Choroid plexus epithelial cell (primary cell): ENCODE measurements at regions not wholly inside any gene's neighbourhood (a gene's known extent, or its start where the extent isn't known, plus 50 kb on each side); places are given as distances from the start of the nearest gene placed in this dataset.
"Not testable (repeated sequence)": the region's sequence is repeated elsewhere in the genome, so short reads cannot be mapped to it uniquely, and the experiment has no call there.

Experiments used
- DNase-seq: peaks from one replicate; pipeline ENCODE4 v3.0.0-alpha.2; 2010; ENCODE audit warnings: low read depth
- H3K4me3 ChIP-seq: 2 replicates; pipeline ENCODE4 v1.5.1; 2011; ENCODE audit warnings: low read depth, mild to moderate bottlenecking, control low read depth, low read length, moderate library complexity
- TF ChIP-seq, protein P1 (sequence below): conservative IDR thresholded peaks from 2 replicates; pipeline ENCODE4 v1.5.1; 2011; ENCODE audit warnings: low read depth, mild to moderate bottlenecking, control low read depth, inconsistent platforms, low read length, moderate library complexity

DNA sequence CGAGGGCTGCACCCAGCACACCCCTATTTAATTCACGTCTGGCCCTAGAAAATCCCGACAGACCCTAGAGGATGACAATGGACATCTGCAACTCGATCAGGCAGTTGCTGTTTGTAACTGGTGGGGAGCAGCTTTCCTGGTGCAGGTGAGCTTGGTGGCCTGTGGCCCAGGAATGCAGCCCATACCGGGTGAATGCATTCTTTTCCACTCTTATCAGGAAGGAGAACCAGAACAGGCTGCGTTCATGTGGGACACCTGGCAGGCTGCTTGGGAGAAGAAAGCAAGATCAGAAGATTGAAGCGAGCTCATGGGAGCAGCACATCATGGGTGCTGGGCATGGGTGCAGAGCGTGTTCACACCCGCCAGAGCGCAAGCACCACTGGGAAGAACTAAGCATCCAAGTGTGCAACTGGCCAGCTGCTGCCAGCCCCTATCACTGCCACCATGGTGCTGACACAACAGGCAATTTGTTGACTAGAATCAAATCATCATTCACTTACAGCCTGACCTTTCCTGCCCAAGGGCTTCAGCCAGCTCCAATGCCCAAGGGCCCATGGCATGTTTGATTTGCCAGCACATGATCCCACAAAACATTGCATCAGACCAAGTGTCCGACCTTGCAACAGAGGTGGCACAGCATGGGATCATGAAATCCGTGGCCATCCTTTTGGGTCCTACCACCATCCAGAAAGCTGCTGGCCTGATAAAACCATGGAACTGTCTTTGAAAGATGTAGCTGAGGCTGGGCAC is 241.7 kb upstream of the ID2 start:
- H3K4me3 ChIP-seq = no peak overlapping the region
- DNase-seq = no peak

DNA sequence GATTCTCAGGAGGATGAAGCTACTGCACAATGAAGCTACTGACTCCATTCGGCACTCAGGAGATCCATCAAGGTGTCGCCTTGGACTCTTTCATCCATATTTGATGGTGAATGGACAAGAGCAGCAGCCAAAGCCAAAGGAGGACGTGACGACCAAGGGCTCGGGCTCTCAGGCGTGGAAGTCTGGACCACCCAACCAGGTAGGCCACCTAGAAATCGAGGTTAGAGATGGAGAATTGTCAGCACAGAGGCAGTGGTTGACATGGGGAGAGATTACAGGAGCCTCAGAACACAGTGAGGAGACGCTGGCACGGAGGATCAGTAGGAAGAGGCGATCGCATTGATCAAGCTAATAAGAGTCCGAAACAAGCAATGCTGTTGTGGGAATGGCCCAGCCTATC is 240.5 kb upstream of the ID2 start:
- H3K4me3 ChIP-seq = no peak overlapping the region
- no peak for DNase-seq
- TF ChIP-seq, protein P1, sequence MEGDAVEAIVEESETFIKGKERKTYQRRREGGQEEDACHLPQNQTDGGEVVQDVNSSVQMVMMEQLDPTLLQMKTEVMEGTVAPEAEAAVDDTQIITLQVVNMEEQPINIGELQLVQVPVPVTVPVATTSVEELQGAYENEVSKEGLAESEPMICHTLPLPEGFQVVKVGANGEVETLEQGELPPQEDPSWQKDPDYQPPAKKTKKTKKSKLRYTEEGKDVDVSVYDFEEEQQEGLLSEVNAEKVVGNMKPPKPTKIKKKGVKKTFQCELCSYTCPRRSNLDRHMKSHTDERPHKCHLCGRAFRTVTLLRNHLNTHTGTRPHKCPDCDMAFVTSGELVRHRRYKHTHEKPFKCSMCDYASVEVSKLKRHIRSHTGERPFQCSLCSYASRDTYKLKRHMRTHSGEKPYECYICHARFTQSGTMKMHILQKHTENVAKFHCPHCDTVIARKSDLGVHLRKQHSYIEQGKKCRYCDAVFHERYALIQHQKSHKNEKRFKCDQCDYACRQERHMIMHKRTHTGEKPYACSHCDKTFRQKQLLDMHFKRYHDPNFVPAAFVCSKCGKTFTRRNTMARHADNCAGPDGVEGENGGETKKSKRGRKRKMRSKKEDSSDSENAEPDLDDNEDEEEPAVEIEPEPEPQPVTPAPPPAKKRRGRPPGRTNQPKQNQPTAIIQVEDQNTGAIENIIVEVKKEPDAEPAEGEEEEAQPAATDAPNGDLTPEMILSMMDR = no peak

More for the DNA sequence above, 241.7 kb upstream of the ID2 start:
- TF ChIP-seq, protein P1 = no peak

DNA sequence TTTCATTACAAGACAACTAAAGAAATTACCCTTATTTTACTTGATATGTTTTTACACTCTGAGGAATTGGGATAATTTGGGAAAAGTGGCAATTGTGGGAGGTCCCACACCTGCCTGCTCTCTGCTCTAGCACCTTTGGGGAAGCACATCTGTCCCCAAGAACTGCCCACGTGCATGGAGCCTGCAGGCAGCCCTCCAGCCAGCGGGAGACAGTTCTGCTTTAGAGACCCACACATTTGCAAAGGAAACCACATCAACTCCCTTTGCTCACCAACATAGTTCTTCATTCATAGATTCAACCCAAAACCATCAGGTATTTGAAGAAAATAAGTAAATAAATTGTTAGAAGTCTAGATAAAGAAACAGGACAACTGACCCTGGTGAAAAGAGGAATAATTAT is 239.9 kb upstream of the ID2 start:
- H3K4me3 ChIP-seq = no peak overlapping the region

DNA sequence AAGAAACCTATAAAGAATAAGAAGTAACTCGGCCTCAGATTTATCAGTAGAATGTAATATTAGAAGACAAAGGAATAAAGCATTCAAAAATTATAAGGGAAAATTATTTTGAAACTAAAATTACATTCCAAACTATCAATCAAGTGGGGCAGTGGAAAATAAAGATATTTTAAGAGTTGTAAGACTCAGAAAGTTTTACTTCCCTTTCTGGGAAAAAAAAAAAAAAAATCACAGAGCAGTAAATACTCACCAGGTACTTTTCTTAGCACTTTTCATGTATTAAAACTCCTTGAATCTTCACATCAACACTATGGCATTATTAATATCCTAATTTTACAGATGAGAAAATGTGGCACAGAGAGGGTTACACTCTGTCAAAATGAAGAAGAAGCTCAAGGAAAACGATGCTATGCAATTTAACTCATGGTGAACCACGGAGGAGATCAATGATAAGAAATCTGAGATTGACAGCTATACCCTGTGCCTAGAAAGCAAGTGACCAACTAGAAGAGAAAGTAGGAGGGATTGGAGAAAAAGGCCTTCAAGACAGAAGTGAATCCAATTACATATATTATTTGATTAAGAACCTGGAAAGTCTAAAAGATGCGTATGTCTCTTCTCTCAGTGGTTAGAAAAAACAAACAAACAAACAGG is 238.9 kb upstream of the ID2 start:
- no peak for DNase-seq
- TF ChIP-seq, protein P1 = no peak
- H3K4me3 ChIP-seq = no peak overlapping the region

More for the DNA sequence above, 239.9 kb upstream of the ID2 start:
- TF ChIP-seq, protein P1 = no peak
- no peak for DNase-seq

DNA sequence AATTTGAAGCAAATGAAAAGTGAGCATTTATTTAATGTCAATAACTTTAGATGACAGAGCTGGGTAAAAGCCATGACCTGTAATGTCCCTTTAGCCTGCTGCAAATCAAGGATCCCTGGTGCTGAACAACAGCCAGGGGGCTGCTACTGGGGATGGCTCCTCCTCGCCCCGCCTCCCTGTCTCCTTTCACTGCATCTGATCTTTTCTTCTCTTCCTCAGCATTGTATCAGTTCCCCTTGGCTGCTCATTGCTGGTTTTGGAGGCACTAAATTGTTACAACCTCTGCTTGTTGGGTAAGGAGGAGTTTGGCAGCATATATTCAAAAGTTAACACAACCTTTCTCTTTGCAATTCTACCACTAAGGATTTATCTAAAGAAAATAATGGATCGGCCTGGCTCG is 236.3 kb upstream of the ID2 start:
- no peak for DNase-seq
- TF ChIP-seq, protein P1 = no peak
- H3K4me3 ChIP-seq = no peak overlapping the region

DNA sequence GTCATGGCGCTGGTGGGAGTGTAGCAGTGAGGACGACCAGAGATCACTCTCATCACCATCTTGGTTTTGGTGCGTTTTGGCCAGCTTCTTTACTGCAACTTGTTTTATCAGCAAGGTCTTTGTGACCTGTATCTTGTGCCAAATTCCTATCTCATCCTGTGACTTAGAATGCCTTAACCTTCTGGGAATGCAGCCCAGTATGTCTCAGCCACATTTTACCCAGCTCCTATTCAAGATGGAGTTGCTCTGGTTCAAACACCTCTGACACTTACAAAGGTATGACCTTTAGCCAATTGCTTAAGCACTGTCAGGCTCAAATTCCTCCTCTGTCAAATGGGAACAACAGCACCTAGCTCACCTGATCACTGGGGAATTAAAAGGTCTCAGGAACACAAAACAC is 235.1 kb upstream of the ID2 start:
- H3K4me3 ChIP-seq, DNase-seq: not testable (repeated sequence)

DNA sequence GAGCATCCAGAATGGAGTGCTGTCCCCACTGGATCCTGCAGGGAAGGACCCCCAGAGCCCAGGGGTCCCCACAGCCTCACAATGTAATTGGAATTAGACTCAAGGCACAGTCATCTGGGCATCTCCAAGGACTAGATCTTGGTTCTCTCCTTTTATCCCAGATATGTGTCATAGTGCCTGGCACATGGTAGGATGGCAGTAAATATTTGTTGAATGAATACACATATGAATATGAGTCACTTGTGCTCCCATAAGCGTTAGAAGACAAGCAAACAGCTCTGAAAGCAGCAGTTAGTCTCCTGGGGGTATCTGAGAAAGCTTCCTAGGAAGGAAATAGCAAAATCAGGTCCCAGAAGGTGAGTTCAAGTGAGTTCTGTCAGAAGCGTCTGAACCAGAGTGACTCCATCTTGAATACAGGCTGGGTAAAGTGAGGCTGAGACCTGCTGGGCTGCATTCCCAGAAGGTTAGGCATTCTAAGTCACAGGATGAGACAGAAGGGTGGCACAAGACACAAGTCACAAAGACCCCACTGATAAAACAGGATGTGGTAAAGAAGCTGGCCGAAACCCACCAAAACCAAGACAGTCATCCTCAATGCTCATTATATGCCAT is 234.1 kb upstream of the ID2 start:
- TF ChIP-seq, protein P1 = no peak
- peak; percentile 3 for DNase-seq
- no peak overlapping the region for H3K4me3 ChIP-seq
